HCT116 (cell line): ENCODE measurements at regions not wholly inside any gene's neighbourhood (a gene's known extent, or its start where the extent isn't known, plus 50 kb on each side); places are given as distances from the start of the nearest gene placed in this dataset.

ENCODE experiments used
- ATAC-seq: fragments of 200-7000 bp; cut with Tn5 transposase; 2 replicates; pipeline ENCODE4 v1.9.1; 2020; ENCODE audit warnings: mild to moderate bottlenecking, moderate library complexity
- BruUV-seq: library from RNA; stranded (reverse); fragments of 400-500 nt; replicated peaks from 2 replicates; lab custom pipeline; 2021; lab: Mats Ljungman, UMichigan
- CTCF ChIA-PET: fragments of 300-600 bp; sonication (Branson Sonifier 250); formaldehyde crosslinking; loops from one replicate; lab custom pipeline; 2021; ENCODE audit warnings: antibody characterized with exemption; lab: Charles Lee
- POLR2A ChIA-PET: fragments of 300-600, 350-600 bp; sonication (Branson Sonifier 250); formaldehyde crosslinking; loops from one replicate; lab custom pipeline; 2021; ENCODE audit warnings: antibody characterized with exemption; lab: Charles Lee
- RAD21 ChIA-PET, 2 experiments: fragments of 300-600 bp; sonication (Branson Sonifier 250); formaldehyde crosslinking; loops; one replicate each; lab custom pipeline; 2023; ENCODE audit warnings: low total read pairs in 2 of 2; ENCODE audit not compliant: uncharacterized antibody in 2 of 2, unreplicated experiment in 2 of 2, low non-redundant PET in 1 of 2; lab: Charles Lee
- DNase-seq: peaks from one replicate; pipeline ENCODE4 v3.0.0-alpha.2; 2010; ENCODE audit warnings: low read depth, low spot score
- H2AFZ ChIP-seq: fragments of 200-600 bp; shearing (Covaris generic), sonication (generic); 2 replicates; pipeline ENCODE4 v1.6.1; 2017; ENCODE audit warnings: low read depth, mixed run types, mixed read lengths, antibody characterized with exemption, low read length; ENCODE audit not compliant: poor library complexity, severe bottlenecking
- H3K27ac ChIP-seq: 2 replicates; pipeline ENCODE4 v1.5.1; 2012; ENCODE audit warnings: low read depth, low read length
- H3K27me3 ChIP-seq: fragments of 200-600 bp; sonication (generic); 2 replicates; pipeline ENCODE4 v1.6.1; 2016; ENCODE audit warnings: mixed run types, low read length, mixed read lengths; ENCODE audit not compliant: insufficient read depth
- H3K36me3 ChIP-seq, 2 experiments: fragments of 200-500 bp in 1 of 2; fragments of 200-600 bp in 1 of 2; sonication (Bioruptor generic) in 1 of 2; sonication (generic) in 1 of 2; 2 replicates each; pipeline versions ENCODE4 v1.5.1 to v1.6.1; 2014 to 2016; ENCODE audit warnings: low read length in 2 of 2, inconsistent platforms in 1 of 2, mixed read lengths in 1 of 2, mixed run types in 1 of 2; ENCODE audit not compliant: insufficient read depth in 2 of 2, control insufficient read depth in 1 of 2
- H3K4me1 ChIP-seq, 2 experiments: fragments of 200-600 bp in 1 of 2; sonication (generic) in 1 of 2; 2 replicates each; pipeline versions ENCODE4 v1.5.1 to v1.6.1; 2012 to 2017; ENCODE audit warnings: low read length in 2 of 2, inconsistent platforms in 1 of 2, mild to moderate bottlenecking in 1 of 2, mixed read lengths in 1 of 2, mixed run types in 1 of 2, moderate library complexity in 1 of 2; ENCODE audit not compliant: insufficient read depth in 2 of 2, control insufficient read depth in 1 of 2
- H3K4me2 ChIP-seq: fragments of 200-600 bp; sonication (generic); 2 replicates; pipeline ENCODE4 v1.6.1; 2017; ENCODE audit warnings: mixed run types, low read length, mixed read lengths
- H3K4me3 ChIP-seq, 2 experiments: fragments of 200-600 bp in 1 of 2; sonication (generic) in 1 of 2; replicated peaks in 1 of 2; 2 replicates each; pipeline ENCODE4 v1.5.1; 2011 to 2016; ENCODE audit warnings: low read length in 2 of 2, control low read depth in 1 of 2, low read depth in 1 of 2, mild to moderate bottlenecking in 1 of 2, mixed read lengths in 1 of 2, mixed run types in 1 of 2
- H3K79me2 ChIP-seq: fragments of 200-600 bp; sonication (generic); 2 replicates; pipeline ENCODE4 v1.6.1; 2017; ENCODE audit warnings: mild to moderate bottlenecking, mixed run types, low read length, moderate library complexity, mixed read lengths; ENCODE audit not compliant: insufficient read depth
- H3K9ac ChIP-seq: fragments of 200-600 bp; sonication (generic); 2 replicates; pipeline ENCODE4 v1.6.1; 2016; ENCODE audit warnings: low read length, mixed read lengths
- H3K9me2 ChIP-seq: fragments of 200-600 bp; sonication (generic), shearing (Covaris generic); 2 replicates; pipeline ENCODE4 v1.6.1; 2017; ENCODE audit warnings: mixed run types, mild to moderate bottlenecking, moderate library complexity; ENCODE audit not compliant: insufficient read depth
- H3K9me3 ChIP-seq, 2 experiments: fragments of 200-500 bp in 1 of 2; fragments of 200-600 bp in 1 of 2; sonication (Bioruptor generic) in 1 of 2; sonication (generic) in 1 of 2; 2 replicates each; pipeline ENCODE4 v1.6.1; 2014 to 2017; ENCODE audit warnings: low read length in 2 of 2, mixed read lengths in 2 of 2, inconsistent platforms in 1 of 2, low read depth in 1 of 2, mild to moderate bottlenecking in 1 of 2, mixed run types in 1 of 2, moderate library complexity in 1 of 2; ENCODE audit not compliant: control insufficient read depth in 1 of 2, insufficient read depth in 1 of 2
- H4K20me1 ChIP-seq: fragments of 200-600 bp; sonication (generic), shearing (Covaris generic); 2 replicates; pipeline ENCODE4 v1.6.1; 2017; ENCODE audit warnings: mixed run types, mild to moderate bottlenecking, moderate library complexity; ENCODE audit not compliant: insufficient read depth
- CBX3 ChIP-seq: IDR thresholded peaks from 2 replicates; pipeline ENCODE4 v1.6.1; 2012; ENCODE audit warnings: low read depth
- EGR1 ChIP-seq: IDR thresholded peaks from 2 replicates; pipeline ENCODE4 v1.6.1; 2012; ENCODE audit warnings: low read depth
- FOSL1 ChIP-seq: IDR thresholded peaks from 2 replicates; pipeline ENCODE4 v1.6.1; 2012; ENCODE audit warnings: low read depth
- REST ChIP-seq: IDR thresholded peaks from 2 replicates; pipeline ENCODE4 v1.6.1; 2012; ENCODE audit warnings: low read depth
- SP1 ChIP-seq: IDR thresholded peaks from 2 replicates; pipeline ENCODE4 v1.6.1; 2012; ENCODE audit warnings: low read depth
- TCF7L2 ChIP-seq: IDR thresholded peaks from 2 replicates; pipeline ENCODE4 v1.7.0; 2011; ENCODE audit warnings: borderline replicate concordance, inconsistent platforms; ENCODE audit not compliant: insufficient read depth, insufficient read length; ENCODE audit errors: extremely low read depth
- ZBTB33 ChIP-seq: IDR thresholded peaks from 2 replicates; pipeline ENCODE4 v1.6.1; 2011; ENCODE audit warnings: mild to moderate bottlenecking, low read length, moderate library complexity; ENCODE audit not compliant: insufficient replicate concordance; ENCODE audit errors: extremely low read depth
- ZFX ChIP-seq: fragments of 450-650 bp; IDR thresholded peaks from 2 replicates; pipeline ENCODE4 v1.6.1; 2017
- intact Hi-C: fragments of 100-400 bp; cut with micrococcal nuclease; formaldehyde crosslinking; loops from 2 replicates; pipeline ENCODE4 v1.10.0; 2022

- Histone ChIP-seq H4K20me1 (no peaks in the 10 kb centered on the region), H3K9me3 (peaks cover 3 to 4% of the 10 kb centered on the region in 2 experiments; a peak in 3 of 4 replicates), H3K36me3 (no peaks in the 10 kb centered on the region), H3K9me2 (no peaks in the 10 kb centered on the region), H3K27ac (no peak overlapping the region), H3K79me2 (no peaks in the 10 kb centered on the region), H3K4me1 (no peaks in the 10 kb centered on the region), H3K4me3 (no peak overlapping the region), H2AFZ (no peak overlapping the region), H3K9ac (no peak overlapping the region), H3K4me2 (no peak overlapping the region), H3K27me3 (no peaks in the 10 kb centered on the region)
- no TSS peak for BruUV-seq
- CTCF ChIA-PET, result no interaction called here
- TF ChIP-seq TCF7L2 (no peak), FOSL1 (no peak), EGR1 (no peak), ZFX (no peak)
- RAD21 ChIA-PET, result no interaction called here
- no peak for DNase-seq
- POLR2A ChIA-PET, result no interaction called here
- intact Hi-C loops, result no loop called here
- no peak for ATAC-seq
Measured at GRCh38 chr5:166746506-166746905, 1544.9 kb upstream of the WWC1 start.

- H3K4me1 ChIP-seq, result no peaks in the 10 kb centered on the region
- H4K20me1 ChIP-seq, result no peaks in the 10 kb centered on the region
- H3K9me3 ChIP-seq, result peaks cover 3 to 4% of the 10 kb centered on the region in 2 experiments; a peak in 3 of 4 replicates
- H3K79me2 ChIP-seq, result no peaks in the 10 kb centered on the region
- CTCF ChIA-PET, result no interaction called here
- no TSS peak for BruUV-seq
- intact Hi-C loops, result no loop called here
- POLR2A ChIA-PET, result no interaction called here
- no peak for DNase-seq
- no peaks in the 10 kb centered on the region for H3K36me3 ChIP-seq
- no peaks in the 10 kb centered on the region for H3K9me2 ChIP-seq
- H3K27ac ChIP-seq, result no peak overlapping the region
- no peak overlapping the region for H2AFZ ChIP-seq
- no peak overlapping the region for H3K4me2 ChIP-seq
- RAD21 ChIA-PET, result no interaction called here
- no peak overlapping the region for H3K4me3 ChIP-seq
- no peak overlapping the region for H3K9ac ChIP-seq
- ATAC-seq, result no peak
- TF ChIP-seq CBX3 (no peak), REST (no peak), ZBTB33 (no peak), SP1 (no peak)
- no peaks in the 10 kb centered on the region for H3K27me3 ChIP-seq
Measured at GRCh38 chr5:166750376-166750775, 1541.1 kb upstream of the WWC1 start.
